OCI-M2 (cell line): ENCODE measurements at regions not wholly inside any gene's neighbourhood (a gene's known extent, or its start where the extent isn't known, plus 50 kb on each side); places are given as distances from the start of the nearest gene placed in this dataset.

Source experiments
- DNase-seq: peaks from one replicate; lab custom pipeline; 2025; ENCODE audit not compliant: unreplicated experiment; lab: John Stamatoyannopoulos, UW

- no peak for DNase-seq
Observed at GRCh38 chr19:27657271-27658051, 1555.5 kb downstream of the UQCRFS1 start.

- DNase-seq = no peak
Observed at GRCh38 chr19:27654266-27654990, 1558.5 kb downstream of the UQCRFS1 start.

GRCh38 chr19:27652796-27653195 lies 1560.2 kb downstream of the UQCRFS1 start:
- DNase-seq = no peak

- DNase-seq = no peak
Observed at GRCh38 chr19:27652281-27652680, 1560.7 kb downstream of the UQCRFS1 start.

GRCh38 chr19:27647423-27647822 lies 1565.5 kb downstream of the UQCRFS1 start:
- DNase-seq = no peak

GRCh38 chr19:27635401-27635800 lies 1577.5 kb downstream of the UQCRFS1 start:
- DNase-seq = no peak

GRCh38 chr19:27618006-27618405 lies 1594.9 kb downstream of the UQCRFS1 start:
- DNase-seq = no peak

GRCh38 chr19:27580906-27581305 lies 1632.0 kb downstream of the UQCRFS1 start:
- DNase-seq = no peak
